ES-I3 (cell line): ENCODE measurements at regions not wholly inside any gene's neighbourhood (a gene's known extent, or its start where the extent isn't known, plus 50 kb on each side); places are given as distances from the start of the nearest gene placed in this dataset.
"Not testable (repeated sequence)": the region's sequence is repeated elsewhere in the genome, so short reads cannot be mapped to it uniquely, and the experiment has no call there.

Source experiments
- H3K36me3 ChIP-seq: 2 replicates; pipeline ENCODE4 v1.6.1; 2013; ENCODE audit warnings: mild to moderate bottlenecking, low read length, control low read depth, moderate library complexity; ENCODE audit not compliant: insufficient read depth
- H3K4me1 ChIP-seq: 2 replicates; pipeline ENCODE4 v1.6.1; 2013; ENCODE audit warnings: mild to moderate bottlenecking, control low read depth, low read length; ENCODE audit not compliant: insufficient read depth
- H3K9ac ChIP-seq: 2 replicates; pipeline ENCODE4 v1.6.1; 2013; ENCODE audit warnings: low read depth, mild to moderate bottlenecking, low read length, moderate library complexity
- H3K9me3 ChIP-seq: 2 replicates; pipeline ENCODE4 v1.6.1; 2013; ENCODE audit warnings: mild to moderate bottlenecking, low read length, moderate library complexity; ENCODE audit not compliant: control insufficient read depth, insufficient read depth

DNA sequence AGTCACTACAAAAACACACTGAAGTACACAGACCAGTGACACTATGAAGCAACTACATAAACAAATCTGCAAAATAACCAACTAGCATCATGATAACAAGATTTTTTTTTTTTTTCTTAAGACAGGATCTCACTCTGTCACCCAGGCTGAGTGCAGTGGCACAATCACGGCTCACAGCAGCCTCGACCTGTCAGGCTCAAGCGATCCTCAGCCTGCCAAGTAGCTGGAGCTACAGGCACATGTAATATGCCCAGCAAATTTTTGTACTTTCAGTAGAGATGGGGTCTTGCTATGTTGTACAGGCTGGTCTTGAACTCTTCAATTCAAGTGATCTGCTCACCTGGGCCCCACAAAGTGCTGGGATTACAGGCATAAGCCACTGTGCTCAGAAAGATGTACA lies 140.5 kb downstream of the GOLGA6L6 start:
- H3K36me3 ChIP-seq, H3K9me3 ChIP-seq, H3K4me1 ChIP-seq, H3K9ac ChIP-seq: not testable (repeated sequence)

DNA sequence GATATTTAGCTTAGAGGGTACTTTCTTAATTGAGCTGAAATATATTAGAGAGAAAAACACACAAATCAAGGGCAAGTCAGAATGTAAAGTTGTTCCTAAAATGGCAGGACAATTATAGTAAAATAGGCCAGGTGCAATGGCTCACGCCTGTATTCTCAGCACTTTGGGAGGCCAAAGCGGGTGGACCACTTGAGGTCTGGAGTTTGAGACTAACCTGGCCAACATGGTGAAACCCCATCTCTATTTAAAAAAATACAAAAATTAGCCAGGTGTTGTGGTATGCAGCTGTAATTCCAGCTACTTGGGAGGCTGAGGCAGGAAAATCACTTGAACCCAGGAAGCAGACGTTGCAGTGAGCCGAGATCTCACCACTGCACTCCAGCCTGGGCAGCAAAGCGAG lies 142.9 kb downstream of the GOLGA6L6 start:
- H3K36me3 ChIP-seq, H3K9me3 ChIP-seq, H3K9ac ChIP-seq, H3K4me1 ChIP-seq: not testable (repeated sequence)

- H3K4me1 ChIP-seq, H3K9me3 ChIP-seq, H3K36me3 ChIP-seq, H3K9ac ChIP-seq: not testable (repeated sequence)
These were observed 153.4 kb downstream of the GOLGA6L6 start for GRCh38 chr15:20388161-20388560.

GRCh38 chr15:20386198-20386597 lies 155.4 kb downstream of the GOLGA6L6 start:
- Histone ChIP-seq H3K4me1 (no peaks in the 10 kb centered on the region), H3K36me3 (no peaks in the 10 kb centered on the region), H3K9ac (no peak overlapping the region), H3K9me3 (peaks cover 5% of the 10 kb centered on the region; the same call in 1 of the 2 replicates)

DNA sequence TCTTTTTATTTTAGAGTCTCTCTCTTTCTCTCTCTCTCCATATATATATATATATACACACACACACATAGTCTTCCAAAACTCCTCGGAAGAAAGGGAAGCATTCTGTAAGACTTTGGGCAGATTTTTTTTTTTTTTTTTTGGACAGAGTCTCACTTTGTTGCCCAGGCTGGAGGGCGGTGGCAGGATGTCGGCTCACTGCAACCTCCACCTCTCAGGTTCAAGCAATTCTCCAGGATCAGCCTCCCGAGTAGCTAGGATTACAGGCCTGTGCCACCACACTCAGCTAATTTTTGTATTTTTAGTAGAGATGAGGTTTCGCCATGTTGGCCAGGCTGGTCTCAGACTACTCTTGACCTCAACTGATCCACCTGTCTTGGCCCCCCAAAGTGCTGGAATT lies 161.4 kb downstream of the GOLGA6L6 start:
- H3K9ac ChIP-seq, H3K4me1 ChIP-seq, H3K36me3 ChIP-seq, H3K9me3 ChIP-seq: not testable (repeated sequence)

DNA sequence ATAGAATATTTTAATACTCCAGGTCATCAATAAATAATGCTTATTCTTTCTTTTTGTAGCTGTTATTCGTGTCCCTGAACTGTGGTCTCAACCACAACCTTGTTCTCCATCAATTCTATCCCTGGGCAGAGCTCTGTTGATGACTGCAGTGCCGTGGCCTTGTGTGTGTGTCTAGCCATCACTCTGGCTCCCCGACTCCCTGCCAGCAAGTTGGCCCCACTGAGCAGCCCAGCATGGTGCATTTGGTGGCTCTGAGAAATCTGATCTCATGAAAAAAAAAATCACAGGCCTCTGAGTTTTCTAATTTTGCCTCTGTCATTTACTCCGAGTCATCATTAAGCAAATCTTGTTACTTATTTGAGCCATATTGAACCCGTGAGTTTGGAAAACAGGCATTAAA lies 164.7 kb downstream of the GOLGA6L6 start:
- Histone ChIP-seq H3K9ac (no peak overlapping the region), H3K36me3 (no peaks in the 10 kb centered on the region), H3K9me3 (no peaks in the 10 kb centered on the region), H3K4me1 (peaks cover 3% of the 10 kb centered on the region; the same call in 1 of the 2 replicates)

- not testable (repeated sequence) for H3K36me3 ChIP-seq, H3K9me3 ChIP-seq, H3K4me1 ChIP-seq, H3K9ac ChIP-seq
These were observed 169.2 kb downstream of the GOLGA6L6 start for GRCh38 chr15:20372416-20372815.

DNA sequence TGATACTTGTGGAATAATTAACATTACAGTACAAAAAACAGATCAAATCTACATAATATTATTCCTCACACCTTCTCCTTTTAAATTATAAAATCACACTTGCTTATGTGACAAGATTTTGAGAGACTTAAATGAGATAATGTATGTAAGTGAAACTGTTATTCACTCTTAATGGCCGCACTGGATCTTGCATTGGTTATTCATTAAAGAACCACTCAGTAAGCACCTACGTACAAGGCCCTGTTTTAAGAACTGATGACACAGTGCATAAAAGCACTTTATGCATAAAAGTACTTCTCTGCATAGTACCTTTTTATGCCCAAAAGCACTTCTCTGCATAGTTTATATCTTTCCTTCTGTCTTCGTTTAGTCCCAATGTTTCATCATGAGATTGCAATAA lies 172.1 kb downstream of the GOLGA6L6 start:
- H3K36me3 ChIP-seq, result no peaks in the 10 kb centered on the region
- no peak overlapping the region for H3K9ac ChIP-seq
- no peaks in the 10 kb centered on the region; the same call in 1 of the 2 replicates for H3K9me3 ChIP-seq
- H3K4me1 ChIP-seq, result no peaks in the 10 kb centered on the region

DNA sequence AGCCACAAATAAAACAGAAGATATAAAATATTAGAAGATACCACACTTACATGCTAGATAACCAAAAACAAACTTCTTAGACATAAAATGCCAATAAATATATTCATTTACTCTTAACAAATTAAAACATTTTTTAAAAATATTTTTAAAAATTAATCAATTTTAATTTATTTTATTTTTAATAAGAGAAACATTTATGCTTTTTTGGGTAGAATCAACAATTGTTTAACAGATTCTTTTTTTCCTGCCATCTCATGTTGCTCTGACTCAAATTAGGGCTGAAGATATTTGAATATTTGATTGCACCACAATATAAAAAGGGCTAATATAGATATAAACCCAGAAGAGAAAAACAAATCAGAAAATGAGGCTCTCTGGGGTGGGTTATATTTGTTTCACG lies 172.6 kb downstream of the GOLGA6L6 start:
- no peaks in the 10 kb centered on the region for H3K4me1 ChIP-seq
- H3K36me3 ChIP-seq, result no peaks in the 10 kb centered on the region
- no peaks in the 10 kb centered on the region; the same call in 1 of the 2 replicates for H3K9me3 ChIP-seq
- no peak overlapping the region for H3K9ac ChIP-seq

GRCh38 chr15:20367093-20367492 lies 174.5 kb downstream of the GOLGA6L6 start:
- no peaks in the 10 kb centered on the region for H3K36me3 ChIP-seq
- H3K9ac ChIP-seq, result no peak overlapping the region
- H3K9me3 ChIP-seq, result no peaks in the 10 kb centered on the region; the same call in 1 of the 2 replicates
- H3K4me1 ChIP-seq, result no peaks in the 10 kb centered on the region

DNA sequence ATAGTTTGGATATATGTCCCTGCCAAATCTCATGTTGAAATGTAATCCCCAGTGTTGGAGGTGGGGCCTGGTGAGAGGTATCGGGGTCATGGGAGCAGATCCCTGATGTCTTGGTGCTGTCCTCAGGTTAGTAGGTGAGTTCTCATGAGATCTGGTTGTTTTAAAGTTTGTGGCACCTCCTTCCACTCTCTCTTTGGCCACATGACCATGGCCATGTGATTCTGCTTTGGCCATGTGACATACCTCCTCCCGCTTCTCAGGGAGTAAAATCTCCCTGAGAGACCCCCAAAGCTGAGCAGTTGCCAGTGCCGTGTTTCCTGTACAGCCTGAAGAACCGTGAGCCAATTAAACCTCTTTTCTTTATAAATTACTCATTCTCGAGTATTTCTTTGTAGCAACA lies 178.0 kb downstream of the GOLGA6L6 start:
- H3K4me1 ChIP-seq, H3K36me3 ChIP-seq, H3K9me3 ChIP-seq, H3K9ac ChIP-seq: not testable (repeated sequence)

- Histone ChIP-seq H3K36me3 (no peaks in the 10 kb centered on the region), H3K9me3 (no peaks in the 10 kb centered on the region), H3K4me1 (no peaks in the 10 kb centered on the region; the same call in 1 of the 2 replicates), H3K9ac (no peak overlapping the region)
These were observed 180.5 kb downstream of the GOLGA6L6 start for GRCh38 chr15:20361091-20361490.

DNA sequence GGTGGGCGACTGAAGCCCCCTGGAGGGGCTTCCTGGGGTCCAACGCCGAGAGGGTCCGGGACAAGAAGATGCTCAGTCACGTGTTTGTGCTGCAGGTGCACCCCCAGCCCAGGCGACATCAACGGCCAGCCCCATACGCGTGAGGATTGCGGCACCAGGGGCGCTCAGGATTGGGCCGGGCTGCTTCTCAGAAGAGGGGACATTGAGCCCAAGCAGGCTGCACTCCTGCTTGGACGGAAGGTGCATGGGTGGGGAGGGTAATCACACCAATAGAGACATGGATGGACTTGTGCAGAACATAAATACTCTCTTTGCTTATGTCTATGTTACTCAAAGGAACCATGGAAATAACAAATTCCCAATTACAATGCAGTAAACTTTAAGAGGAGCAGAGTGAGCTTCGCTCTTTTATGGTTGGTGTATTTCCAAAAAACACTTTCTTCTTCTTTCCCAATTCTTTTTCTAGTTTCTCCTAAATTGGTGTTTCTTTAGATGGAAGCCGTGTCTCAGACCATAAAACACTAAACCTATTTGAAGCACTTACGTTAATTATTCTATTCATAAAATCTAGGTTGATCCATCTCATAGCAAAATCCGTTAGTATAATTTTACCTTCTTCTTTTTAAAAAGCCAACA lies 182.7 kb downstream of the GOLGA6L6 start:
- H3K9ac ChIP-seq, result no peak overlapping the region
- H3K4me1 ChIP-seq, result no peaks in the 10 kb centered on the region; the same call in 1 of the 2 replicates
- no peaks in the 10 kb centered on the region for H3K9me3 ChIP-seq

DNA sequence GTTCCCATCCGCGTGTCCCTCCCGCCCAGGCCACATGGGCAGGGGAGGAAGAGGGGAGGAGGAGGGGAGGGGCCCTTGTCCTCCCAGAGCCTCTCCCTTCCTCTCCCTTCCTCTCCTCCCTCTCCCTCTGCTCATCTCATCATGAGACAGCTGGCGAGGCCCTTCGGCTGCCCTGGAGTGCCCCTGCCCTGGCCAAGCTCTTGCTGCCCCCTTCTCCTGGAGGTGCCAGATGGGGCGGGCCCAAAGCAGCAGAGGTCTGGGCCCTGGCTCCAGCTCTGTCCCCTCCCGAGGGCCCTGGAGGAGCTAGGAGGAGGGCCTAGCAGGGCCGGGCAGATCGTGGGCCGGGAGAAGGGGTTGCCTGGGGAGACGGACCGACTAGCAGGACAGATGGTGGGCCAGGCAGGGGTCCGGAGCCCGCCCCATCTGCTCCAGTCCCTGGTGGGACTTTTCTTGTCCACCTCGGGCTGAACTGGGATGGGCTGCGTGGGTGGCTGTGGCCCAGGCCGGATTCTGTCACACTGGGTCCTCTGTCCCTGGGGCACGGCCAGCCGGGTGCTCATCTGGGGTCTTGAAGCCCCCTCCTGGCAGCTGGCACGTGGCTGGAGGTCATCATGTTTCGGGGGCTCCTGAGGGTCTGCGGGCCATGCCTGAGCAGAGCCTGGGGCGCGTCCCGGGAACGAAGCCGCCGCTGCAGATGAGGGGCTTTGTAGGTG lies 183.4 kb downstream of the GOLGA6L6 start:
- Histone ChIP-seq H3K9ac (no peak overlapping the region), H3K9me3 (no peaks in the 10 kb centered on the region), H3K36me3 (no peaks in the 10 kb centered on the region), H3K4me1 (no peaks in the 10 kb centered on the region; the same call in 1 of the 2 replicates)

More for the DNA sequence above, 182.7 kb downstream of the GOLGA6L6 start:
- no peaks in the 10 kb centered on the region for H3K36me3 ChIP-seq

DNA sequence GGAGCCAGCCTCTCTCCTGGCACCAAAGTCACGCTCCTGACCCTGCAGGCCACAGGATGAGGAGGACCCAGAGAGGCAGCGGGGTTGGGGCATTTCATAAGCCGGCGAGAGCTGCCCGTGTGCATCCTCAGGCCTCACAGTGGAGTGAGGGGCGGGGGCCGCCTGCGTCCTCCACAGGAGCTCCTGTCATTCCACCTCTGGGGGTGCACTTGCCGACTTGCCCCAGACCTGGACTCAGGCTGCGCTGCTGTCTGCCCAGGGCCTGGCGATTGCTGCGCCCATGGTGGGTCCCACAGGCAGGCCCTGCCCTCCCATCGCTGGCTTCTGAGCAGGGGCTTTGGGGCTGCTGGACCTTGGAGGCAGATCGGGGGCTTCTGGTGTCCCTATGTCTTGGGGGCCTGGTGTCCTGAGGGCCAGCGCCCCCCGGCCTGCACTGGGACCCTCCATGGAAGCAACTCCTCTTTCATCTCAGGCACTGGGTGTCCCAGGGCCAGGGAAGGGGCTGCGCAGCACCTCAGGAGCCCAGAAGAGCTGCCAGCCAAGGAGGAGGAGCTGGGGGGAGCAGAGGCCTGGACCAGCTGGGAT lies 184.0 kb downstream of the GOLGA6L6 start:
- no peaks in the 10 kb centered on the region for H3K9me3 ChIP-seq
- H3K4me1 ChIP-seq, result no peaks in the 10 kb centered on the region; the same call in 1 of the 2 replicates
- H3K36me3 ChIP-seq, result no peaks in the 10 kb centered on the region
- no peak overlapping the region for H3K9ac ChIP-seq
